ENCODE measurements at regions not wholly inside any gene's neighbourhood (a gene's known extent, or its start where the extent isn't known, plus 50 kb on each side); places are given as distances from the start of the nearest gene placed in this dataset.
"Not testable (repeated sequence)": the region's sequence is repeated elsewhere in the genome, so short reads cannot be mapped to it uniquely, and the experiment has no call there.

GRCh38 chr14:27278341-27278740 lies 680.5 kb upstream of the NOVA1 start:
- TF ChIP-seq, protein P1, sequence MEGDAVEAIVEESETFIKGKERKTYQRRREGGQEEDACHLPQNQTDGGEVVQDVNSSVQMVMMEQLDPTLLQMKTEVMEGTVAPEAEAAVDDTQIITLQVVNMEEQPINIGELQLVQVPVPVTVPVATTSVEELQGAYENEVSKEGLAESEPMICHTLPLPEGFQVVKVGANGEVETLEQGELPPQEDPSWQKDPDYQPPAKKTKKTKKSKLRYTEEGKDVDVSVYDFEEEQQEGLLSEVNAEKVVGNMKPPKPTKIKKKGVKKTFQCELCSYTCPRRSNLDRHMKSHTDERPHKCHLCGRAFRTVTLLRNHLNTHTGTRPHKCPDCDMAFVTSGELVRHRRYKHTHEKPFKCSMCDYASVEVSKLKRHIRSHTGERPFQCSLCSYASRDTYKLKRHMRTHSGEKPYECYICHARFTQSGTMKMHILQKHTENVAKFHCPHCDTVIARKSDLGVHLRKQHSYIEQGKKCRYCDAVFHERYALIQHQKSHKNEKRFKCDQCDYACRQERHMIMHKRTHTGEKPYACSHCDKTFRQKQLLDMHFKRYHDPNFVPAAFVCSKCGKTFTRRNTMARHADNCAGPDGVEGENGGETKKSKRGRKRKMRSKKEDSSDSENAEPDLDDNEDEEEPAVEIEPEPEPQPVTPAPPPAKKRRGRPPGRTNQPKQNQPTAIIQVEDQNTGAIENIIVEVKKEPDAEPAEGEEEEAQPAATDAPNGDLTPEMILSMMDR (IDR thresholded peaks at IDR 0.05; ENCODE audit: borderline replicate concordance, insufficient read depth, low read depth, low read length) = no peak
- no peak overlapping the region for H3K4me3 ChIP-seq (ENCODE audit: low read depth, low read length)

GRCh38 chr14:27305441-27305945 lies 707.7 kb upstream of the NOVA1 start:
- TF ChIP-seq, protein P1 (IDR thresholded peaks at IDR 0.05; ENCODE audit: borderline replicate concordance, insufficient read depth, low read depth, low read length) = no peak
- H3K4me3 ChIP-seq (ENCODE audit: low read depth, low read length) = no peak overlapping the region

DNA sequence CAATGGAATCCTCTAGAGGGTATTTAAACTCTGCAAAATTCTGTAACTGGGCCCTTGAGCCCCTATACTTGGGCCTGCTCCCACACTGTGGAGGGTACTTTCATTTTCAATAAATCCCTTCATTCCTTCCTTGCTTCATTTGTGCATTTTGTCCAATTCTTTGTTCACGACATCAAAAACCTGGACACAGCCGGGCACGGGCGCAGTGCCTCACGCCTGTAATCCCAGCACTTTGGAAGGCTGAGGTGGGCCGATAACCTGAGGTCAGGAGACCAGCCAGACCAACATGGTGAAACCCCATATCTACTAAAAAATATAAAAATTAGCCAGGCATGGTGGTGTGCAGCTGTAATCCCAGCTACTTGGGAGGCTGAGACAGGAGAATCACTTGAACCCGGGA lies 714.9 kb upstream of the NOVA1 start:
- H3K4me3 ChIP-seq (ENCODE audit: low read depth, low read length) = not testable (repeated sequence)

DNA sequence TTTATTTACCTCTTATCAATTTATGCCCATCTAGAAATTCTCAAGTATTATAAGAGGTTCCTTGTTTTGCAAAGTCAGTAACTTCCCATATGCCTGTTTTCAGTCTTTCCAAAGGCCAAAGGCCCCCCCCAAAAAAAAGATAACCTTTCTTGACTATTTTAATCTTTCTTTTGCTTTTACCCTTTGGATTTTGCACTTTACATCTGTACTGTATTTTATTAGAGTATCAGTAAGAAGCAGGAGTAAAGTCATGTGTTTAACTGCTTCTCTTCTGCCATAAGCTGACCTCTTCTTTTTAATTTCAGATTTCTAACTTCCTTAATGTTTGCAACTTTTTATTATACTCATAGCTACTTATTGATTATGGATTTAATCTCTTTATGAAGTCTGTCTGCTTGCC lies 716.4 kb upstream of the NOVA1 start:
- H3K4me3 ChIP-seq (ENCODE audit: low read depth, low read length) = no peak overlapping the region
- TF ChIP-seq, protein P1 (IDR thresholded peaks at IDR 0.05; ENCODE audit: borderline replicate concordance, insufficient read depth, low read depth, low read length) = no peak

GRCh38 chr14:27315477-27315876 lies 717.6 kb upstream of the NOVA1 start:
- H3K4me3 ChIP-seq (ENCODE audit: low read depth, low read length) = no peak overlapping the region
- TF ChIP-seq, protein P1 (IDR thresholded peaks at IDR 0.05; ENCODE audit: borderline replicate concordance, insufficient read depth, low read depth, low read length) = no peak

DNA sequence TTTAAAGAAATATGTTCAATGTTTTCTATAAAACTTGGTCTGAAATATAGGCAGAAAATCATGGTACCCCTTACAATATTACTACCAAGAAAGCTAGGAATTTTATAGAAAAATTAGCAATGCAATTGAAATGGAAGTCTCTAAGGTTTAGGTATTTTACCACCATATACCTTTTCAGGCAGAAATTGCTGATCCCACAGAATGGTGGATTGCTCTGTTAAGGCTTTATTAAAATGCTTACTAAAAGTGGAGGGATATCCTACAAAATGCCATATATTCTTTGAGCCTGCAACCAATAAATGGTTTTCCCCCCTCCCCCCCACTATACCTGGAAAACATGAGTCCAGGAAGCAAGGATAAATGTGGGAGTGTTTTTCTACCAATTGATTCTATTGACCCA lies 718.1 kb upstream of the NOVA1 start:
- no peak overlapping the region for H3K4me3 ChIP-seq (ENCODE audit: low read depth, low read length)
- TF ChIP-seq, protein P1 (IDR thresholded peaks at IDR 0.05; ENCODE audit: borderline replicate concordance, insufficient read depth, low read depth, low read length) = no peak

GRCh38 chr14:27318774-27319420 lies 721.1 kb upstream of the NOVA1 start:
- TF ChIP-seq, protein P1 (IDR thresholded peaks at IDR 0.05; ENCODE audit: borderline replicate concordance, insufficient read depth, low read depth, low read length) = no peak
- H3K4me3 ChIP-seq (ENCODE audit: low read depth, low read length) = no peak overlapping the region

Measured in GM12875 (cell line).